DMS153 treated with DMSO at 0.1 percent for 48 hours (cell line): ENCODE measurements at regions not wholly inside any gene's neighbourhood (a gene's known extent, or its start where the extent isn't known, plus 50 kb on each side); places are given as distances from the start of the nearest gene placed in this dataset.
"Not testable (repeated sequence)": the region's sequence is repeated elsewhere in the genome, so short reads cannot be mapped to it uniquely, and the experiment has no call there.

Experiments
- DNase-seq: peaks from one replicate; lab custom pipeline; 2025; ENCODE audit not compliant: unreplicated experiment; lab: John Stamatoyannopoulos, UW

DNA sequence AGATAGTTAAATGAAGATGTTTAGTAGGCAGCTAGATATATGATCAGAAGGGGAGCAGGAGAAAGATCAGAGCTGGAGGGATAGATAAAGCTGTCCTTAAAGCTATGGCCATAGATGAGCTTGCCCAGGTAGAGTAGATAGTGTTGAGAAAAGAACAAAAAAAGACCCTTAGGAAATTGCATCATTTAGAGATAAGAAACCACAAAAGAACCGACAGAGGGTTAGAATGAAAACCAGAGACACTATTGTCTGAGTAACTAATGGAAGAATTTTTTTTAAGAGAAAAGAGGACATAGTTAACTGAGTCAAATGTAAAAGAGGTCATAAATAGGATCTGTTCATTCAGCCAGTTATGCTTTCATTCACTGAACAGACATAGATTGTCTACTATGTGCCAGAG, 101.8 kb downstream of the TNFAIP3 start:
- no peak for DNase-seq

GRCh38 chr6:137969874-137970273, 102.8 kb downstream of the TNFAIP3 start:
- no peak for DNase-seq

DNA sequence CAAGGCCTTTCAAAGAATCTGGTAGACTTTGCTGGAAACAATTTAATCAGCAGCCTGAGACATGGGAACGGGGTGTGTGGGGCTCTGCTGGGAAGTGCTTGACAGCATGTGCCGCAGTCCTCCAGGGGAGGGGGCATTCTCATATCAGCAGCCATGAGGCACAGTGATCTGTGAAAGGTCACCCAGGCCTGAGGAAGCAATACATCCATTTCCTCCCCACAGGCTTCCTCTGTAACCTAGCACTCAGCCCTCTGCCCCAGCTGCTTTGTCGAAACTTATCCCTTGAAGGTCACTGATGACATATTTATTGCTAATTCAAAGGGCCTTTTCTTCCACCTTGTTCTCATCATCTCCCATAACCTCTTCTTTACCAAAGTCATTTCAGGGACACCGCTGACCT, 103.3 kb downstream of the TNFAIP3 start:
- no peak for DNase-seq

DNA sequence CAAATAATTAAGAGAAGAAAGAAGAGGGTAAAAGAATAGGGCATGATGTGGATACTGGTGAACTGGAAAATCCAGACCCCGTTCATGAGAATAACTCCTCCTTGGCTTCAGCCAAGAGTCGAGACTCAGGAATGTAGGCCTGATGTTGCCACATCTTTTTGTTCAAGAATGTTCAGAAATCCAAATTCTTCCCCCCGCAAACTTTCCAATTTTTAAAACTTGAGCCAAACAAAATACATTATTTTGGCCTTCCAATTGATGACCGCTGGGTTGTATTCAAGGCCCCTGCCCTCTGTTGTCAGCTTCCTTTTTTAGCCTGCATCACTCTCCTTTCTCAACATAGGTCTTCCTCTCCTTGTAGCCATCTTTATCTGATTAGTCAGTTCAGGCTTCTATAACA, 106.1 kb downstream of the TNFAIP3 start:
- no peak for DNase-seq

GRCh38 chr6:137975188-137975940, 108.3 kb downstream of the TNFAIP3 start:
- no peak for DNase-seq

GRCh38 chr6:137976430-137976829, 109.4 kb downstream of the TNFAIP3 start:
- DNase-seq = no peak

- DNase-seq = no peak
These were observed 110.1 kb downstream of the TNFAIP3 start for GRCh38 chr6:137977206-137977605.

- DNase-seq = no peak
These were observed 110.8 kb downstream of the TNFAIP3 start for GRCh38 chr6:137977814-137978213.

- DNase-seq = no peak
These were observed 111.3 kb downstream of the TNFAIP3 start for GRCh38 chr6:137978252-137978896.

- DNase-seq = not testable (repeated sequence)
These were observed 112.2 kb downstream of the TNFAIP3 start for GRCh38 chr6:137979263-137979662.

GRCh38 chr6:137980777-137981176, 113.7 kb downstream of the TNFAIP3 start:
- DNase-seq = no peak

DNA sequence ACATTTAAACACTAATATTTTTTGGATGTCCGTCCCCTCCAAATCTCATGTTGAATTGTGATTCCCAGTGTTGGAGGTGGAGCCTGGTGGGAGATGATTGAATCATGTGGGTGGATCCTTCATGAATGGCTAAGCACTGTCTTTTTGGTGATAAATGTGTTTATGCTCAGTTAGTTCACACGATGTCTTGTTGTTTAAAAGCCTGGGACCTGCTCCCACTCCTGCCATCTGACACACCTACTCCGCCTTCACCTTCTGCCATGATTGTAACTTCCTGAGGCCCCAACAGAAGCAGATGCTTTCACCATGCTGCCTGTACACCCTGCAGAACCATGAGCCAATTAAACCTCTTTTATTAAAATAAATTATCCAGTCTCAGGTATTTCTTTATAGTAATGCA, 114.7 kb downstream of the TNFAIP3 start:
- DNase-seq = no peak

DNA sequence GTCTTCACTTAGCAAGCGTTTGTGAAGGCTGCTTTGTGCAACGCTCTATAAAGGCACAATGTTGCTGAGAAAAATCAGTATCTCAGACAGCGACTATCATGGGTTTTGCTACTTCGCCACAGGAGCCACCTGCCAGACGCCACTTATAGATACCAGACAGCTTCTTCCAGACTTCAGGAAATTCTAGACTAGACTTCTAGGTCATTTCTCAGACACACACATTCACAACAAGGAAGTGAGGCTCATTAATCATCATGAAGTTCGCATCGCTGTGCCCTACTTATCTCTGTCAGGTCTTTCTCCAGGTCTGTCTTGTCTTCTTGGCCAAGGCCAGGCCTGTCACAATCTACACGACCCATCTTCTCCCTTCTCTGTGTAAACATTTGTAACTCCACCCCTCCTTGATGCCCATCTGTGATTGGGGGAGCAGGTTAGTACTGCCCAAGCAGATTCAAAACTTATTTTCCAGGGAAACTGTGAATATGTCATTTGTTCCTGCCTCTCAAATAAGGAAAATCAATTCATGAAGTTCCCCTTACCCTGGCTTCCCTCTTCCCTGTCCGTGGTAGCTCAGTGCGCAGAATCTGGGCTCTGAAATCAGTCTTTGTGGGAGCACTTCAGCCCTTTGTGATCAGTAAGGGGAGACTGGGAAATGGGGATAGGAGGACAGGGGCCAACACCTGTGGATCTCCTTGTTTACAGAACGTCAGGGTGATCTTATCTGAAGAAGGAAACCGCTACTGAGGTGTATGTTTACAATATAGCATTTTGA, 115.5 kb downstream of the TNFAIP3 start:
- DNase-seq = no peak

GRCh38 chr6:137983269-137983668, 116.2 kb downstream of the TNFAIP3 start:
- DNase-seq = no peak

GRCh38 chr6:137989664-137990063, 117.6 kb downstream of the PERP start:
- no peak for DNase-seq

- no peak for DNase-seq
These were observed 111.8 kb downstream of the PERP start for GRCh38 chr6:137995371-137995770.

GRCh38 chr6:137998461-137999019, 108.7 kb downstream of the PERP start:
- DNase-seq = no peak

- no peak for DNase-seq
These were observed 107.4 kb downstream of the PERP start for GRCh38 chr6:137999815-138000214.

DNA sequence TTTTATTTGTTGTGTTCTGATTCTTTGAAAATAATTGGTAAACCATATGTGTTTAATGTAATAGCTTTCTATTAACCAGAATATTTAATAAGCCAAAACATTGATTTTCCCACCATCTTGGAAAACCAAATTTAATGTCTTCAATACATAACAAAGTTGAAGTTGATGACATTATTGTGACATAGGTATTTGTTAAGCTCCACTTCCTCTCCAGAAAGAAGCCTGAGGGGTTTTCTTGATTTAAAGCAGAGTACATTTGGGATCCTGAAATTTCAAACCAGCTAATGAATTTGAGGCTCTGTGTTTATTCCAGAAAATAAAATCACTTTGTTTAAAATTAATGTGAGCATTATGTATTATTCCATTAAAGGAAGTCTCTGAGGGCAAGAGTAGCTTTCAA, 106.3 kb downstream of the PERP start:
- no peak for DNase-seq

- DNase-seq = peak; percentile 81
These were observed 105.4 kb downstream of the PERP start for GRCh38 chr6:138001750-138002349.
